ENCODE measurements at regions not wholly inside any gene's neighbourhood (a gene's known extent, or its start where the extent isn't known, plus 50 kb on each side); places are given as distances from the start of the nearest gene placed in this dataset.

- no peak overlapping the region for H3K4me3 ChIP-seq (ENCODE audit: low read length)
- no peak overlapping the region for H3K27ac ChIP-seq (ENCODE audit: low read length)
- intact Hi-C loops (cut with micrococcal nuclease), result no loop called here
- peaks cover 92% of the 10 kb centered on the region for H3K27me3 ChIP-seq (ENCODE audit: low read length)
- no peaks in the 10 kb centered on the region for H3F3A ChIP-seq (ENCODE audit: low read length, unreplicated experiment)
- no peaks in the 10 kb centered on the region for H4K20me1 ChIP-seq (ENCODE audit: low read length)
- ChIA-PET CTCF (no interaction called here), POLR2A (ENCODE audit: unreplicated experiment) (no interaction called here)
- no peak overlapping the region for H3K4me2 ChIP-seq (ENCODE audit: low read length)
- H3K9me3 ChIP-seq (ENCODE audit: low read length), result no peaks in the 10 kb centered on the region
- no peaks in the 10 kb centered on the region for H3K36me3 ChIP-seq (ENCODE audit: low read depth, low read length)
- no peaks in the 10 kb centered on the region for H3K4me1 ChIP-seq (ENCODE audit: insufficient read depth, low read length)
- no TSS peak for BruUV-seq (replicated peaks)
- no peak overlapping the region for H3K9ac ChIP-seq (ENCODE audit: low read length)
- TF ChIP-seq EZH2phosphoT487 (IDR thresholded peaks at IDR 0.05; ENCODE audit: borderline replicate concordance, low read length), result no peak
- H2AFZ ChIP-seq (ENCODE audit: low read length), result no peak overlapping the region
- H3K79me2 ChIP-seq (ENCODE audit: low read length), result no peaks in the 10 kb centered on the region
- H3K9me2 ChIP-seq (replicated peaks; ENCODE audit: low read length), result no peaks in the 10 kb centered on the region
- ATAC-seq (no peak), DNase-seq (no peak)
Observed at GRCh38 chr12:127703026-127703425, 563.9 kb upstream of the TMEM132C start.

GRCh38 chr12:127711108-127711507, 555.9 kb upstream of the TMEM132C start:
- Histone ChIP-seq H2AFZ (ENCODE audit: low read length) (no peak overlapping the region), H4K20me1 (ENCODE audit: low read length) (no peaks in the 10 kb centered on the region), H3K27ac (ENCODE audit: low read length) (no peak overlapping the region), H3K27me3 (ENCODE audit: low read length) (peaks cover 84% of the 10 kb centered on the region), H3K9me3 (ENCODE audit: low read length) (no peaks in the 10 kb centered on the region), H3K4me1 (ENCODE audit: insufficient read depth, low read length) (no peaks in the 10 kb centered on the region), H3K4me2 (ENCODE audit: low read length) (no peak overlapping the region), H3F3A (ENCODE audit: low read length, unreplicated experiment) (no peaks in the 10 kb centered on the region), H3K9ac (ENCODE audit: low read length) (no peak overlapping the region), H3K9me2 (replicated peaks; ENCODE audit: low read length) (no peaks in the 10 kb centered on the region), H3K4me3 (ENCODE audit: low read length) (no peak overlapping the region), H3K36me3 (ENCODE audit: low read depth, low read length) (no peaks in the 10 kb centered on the region), H3K79me2 (ENCODE audit: low read length) (no peaks in the 10 kb centered on the region)
- CTCF ChIA-PET, result no interaction called here
- TF ChIP-seq, protein P1, sequence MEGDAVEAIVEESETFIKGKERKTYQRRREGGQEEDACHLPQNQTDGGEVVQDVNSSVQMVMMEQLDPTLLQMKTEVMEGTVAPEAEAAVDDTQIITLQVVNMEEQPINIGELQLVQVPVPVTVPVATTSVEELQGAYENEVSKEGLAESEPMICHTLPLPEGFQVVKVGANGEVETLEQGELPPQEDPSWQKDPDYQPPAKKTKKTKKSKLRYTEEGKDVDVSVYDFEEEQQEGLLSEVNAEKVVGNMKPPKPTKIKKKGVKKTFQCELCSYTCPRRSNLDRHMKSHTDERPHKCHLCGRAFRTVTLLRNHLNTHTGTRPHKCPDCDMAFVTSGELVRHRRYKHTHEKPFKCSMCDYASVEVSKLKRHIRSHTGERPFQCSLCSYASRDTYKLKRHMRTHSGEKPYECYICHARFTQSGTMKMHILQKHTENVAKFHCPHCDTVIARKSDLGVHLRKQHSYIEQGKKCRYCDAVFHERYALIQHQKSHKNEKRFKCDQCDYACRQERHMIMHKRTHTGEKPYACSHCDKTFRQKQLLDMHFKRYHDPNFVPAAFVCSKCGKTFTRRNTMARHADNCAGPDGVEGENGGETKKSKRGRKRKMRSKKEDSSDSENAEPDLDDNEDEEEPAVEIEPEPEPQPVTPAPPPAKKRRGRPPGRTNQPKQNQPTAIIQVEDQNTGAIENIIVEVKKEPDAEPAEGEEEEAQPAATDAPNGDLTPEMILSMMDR (conservative IDR thresholded peaks at IDR 0.05; ENCODE audit: low read depth, low read length), result peak; percentile 77
- no peak for TF ChIP-seq EZH2phosphoT487 (IDR thresholded peaks at IDR 0.05; ENCODE audit: borderline replicate concordance, low read length)
- no peak for TF ChIP-seq EZH2 (IDR thresholded peaks at IDR 0.05; ENCODE audit: low read length, unreplicated experiment)
- intact Hi-C loops (cut with micrococcal nuclease), result no loop called here
- ATAC-seq (no peak), DNase-seq (no peak)
- POLR2A ChIA-PET (ENCODE audit: unreplicated experiment), result no interaction called here
- no TSS peak for BruUV-seq (replicated peaks)

- H3K27me3 ChIP-seq (ENCODE audit: low read length), result peaks cover 85% of the 10 kb centered on the region
- H3K4me2 ChIP-seq (ENCODE audit: low read length), result no peak overlapping the region
- intact Hi-C loops (cut with micrococcal nuclease), result no loop called here
- H3K4me3 ChIP-seq (ENCODE audit: low read length), result no peak overlapping the region
- DNase-seq, result no peak
- no peak overlapping the region for H2AFZ ChIP-seq (ENCODE audit: low read length)
- no peaks in the 10 kb centered on the region for H3K4me1 ChIP-seq (ENCODE audit: insufficient read depth, low read length)
- H3K36me3 ChIP-seq (ENCODE audit: low read depth, low read length), result no peaks in the 10 kb centered on the region
- BruUV-seq (replicated peaks), result no TSS peak
- H3K27ac ChIP-seq (ENCODE audit: low read length), result no peak overlapping the region
- no peaks in the 10 kb centered on the region for H3F3A ChIP-seq (ENCODE audit: low read length, unreplicated experiment)
- H3K9me3 ChIP-seq (ENCODE audit: low read length), result no peaks in the 10 kb centered on the region
- POLR2A ChIA-PET (ENCODE audit: unreplicated experiment), result no interaction called here
- no peak for ATAC-seq
- no peaks in the 10 kb centered on the region for H4K20me1 ChIP-seq (ENCODE audit: low read length)
- no peak overlapping the region for H3K9ac ChIP-seq (ENCODE audit: low read length)
- CTCF ChIA-PET, result no interaction called here
- no peaks in the 10 kb centered on the region for H3K9me2 ChIP-seq (replicated peaks; ENCODE audit: low read length)
- TF ChIP-seq, protein P1 (conservative IDR thresholded peaks at IDR 0.05; ENCODE audit: low read depth, low read length), result no peak
- TF ChIP-seq EZH2 (IDR thresholded peaks at IDR 0.05; ENCODE audit: low read length, unreplicated experiment) (no peak), EZH2phosphoT487 (IDR thresholded peaks at IDR 0.05; ENCODE audit: borderline replicate concordance, low read length) (no peak)
- H3K79me2 ChIP-seq (ENCODE audit: low read length), result no peaks in the 10 kb centered on the region
Observed at GRCh38 chr12:127712561-127712960, 554.4 kb upstream of the TMEM132C start.

All from PC-3 (cell line).